D341Med (cell line): ENCODE measurements at regions not wholly inside any gene's neighbourhood (a gene's known extent, or its start where the extent isn't known, plus 50 kb on each side); places are given as distances from the start of the nearest gene placed in this dataset.
"Not testable (repeated sequence)": the region's sequence is repeated elsewhere in the genome, so short reads cannot be mapped to it uniquely, and the experiment has no call there.

Source experiments
- DNase-seq: peaks from one replicate; pipeline ENCODE4 v3.0.0; 2012; ENCODE audit warnings: low spot score

DNA sequence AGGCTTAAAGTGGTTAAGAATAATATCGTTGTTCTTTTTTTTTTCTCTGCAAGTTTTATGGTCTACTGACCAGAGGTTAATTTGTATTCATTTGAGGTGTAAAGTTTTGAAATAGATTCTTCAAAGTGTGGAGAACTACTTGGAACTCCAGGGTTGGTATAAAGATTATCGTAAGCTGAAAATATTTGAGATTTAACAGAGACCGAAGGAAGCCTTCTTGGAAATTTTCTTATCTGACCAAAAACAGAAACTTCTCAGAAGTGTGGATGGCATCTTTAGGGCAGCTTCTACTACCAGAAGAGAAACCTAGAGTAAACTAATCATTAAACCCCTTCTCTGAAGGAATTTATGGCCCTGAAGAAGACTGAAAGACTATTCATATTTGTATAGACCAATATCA, 206.8 kb upstream of the MON1B start:
- no peak for DNase-seq

DNA sequence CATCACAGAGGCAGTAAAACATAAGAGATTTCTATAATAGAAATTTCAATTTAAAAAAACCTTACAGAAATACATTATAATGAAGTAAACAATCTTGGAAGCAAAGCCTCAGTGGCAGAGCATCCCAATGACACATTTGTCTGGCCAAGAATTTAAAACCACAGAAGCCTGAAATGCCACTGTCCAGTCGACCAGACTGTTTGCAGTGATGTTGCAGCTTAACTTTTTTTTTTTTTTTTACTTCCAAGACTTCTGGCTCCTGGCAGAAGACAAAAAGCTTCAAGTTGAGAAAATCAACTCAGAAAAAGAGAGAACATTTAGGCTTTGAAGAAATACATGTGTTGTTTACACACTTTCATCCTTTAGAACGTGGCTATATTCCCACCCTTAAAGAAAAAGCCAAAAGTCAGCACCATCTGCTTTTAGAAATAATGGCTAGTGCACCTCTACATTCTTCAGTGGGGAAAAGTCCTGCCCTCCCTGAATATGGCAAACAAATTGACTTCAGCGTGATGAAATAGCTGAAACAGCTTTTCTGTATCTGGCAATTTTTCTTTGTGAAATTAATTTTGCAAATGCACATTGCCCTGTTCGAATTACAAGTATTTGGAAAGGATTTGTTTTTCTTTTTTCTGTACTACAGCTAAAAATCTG, 205.5 kb upstream of the MON1B start:
- DNase-seq: no peak

DNA sequence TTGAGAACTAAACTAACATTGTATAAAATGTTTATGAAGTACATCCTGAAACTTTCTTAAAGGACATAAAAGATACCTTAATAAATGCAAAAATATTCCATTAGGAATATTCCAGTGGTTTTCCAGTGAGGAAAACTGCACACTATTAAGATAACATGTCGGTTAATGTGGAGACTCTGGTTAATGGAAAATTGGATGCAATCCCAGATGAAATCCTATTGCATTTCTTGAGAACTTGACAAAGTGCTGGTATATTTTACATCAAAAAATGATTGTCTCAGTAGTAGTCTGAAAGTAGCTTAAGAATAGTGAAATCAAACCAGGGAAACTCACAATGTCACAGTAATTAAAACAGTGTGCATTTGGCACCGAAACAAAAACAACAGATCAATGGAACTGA, 202.5 kb upstream of the MON1B start:
- no peak for DNase-seq

DNA sequence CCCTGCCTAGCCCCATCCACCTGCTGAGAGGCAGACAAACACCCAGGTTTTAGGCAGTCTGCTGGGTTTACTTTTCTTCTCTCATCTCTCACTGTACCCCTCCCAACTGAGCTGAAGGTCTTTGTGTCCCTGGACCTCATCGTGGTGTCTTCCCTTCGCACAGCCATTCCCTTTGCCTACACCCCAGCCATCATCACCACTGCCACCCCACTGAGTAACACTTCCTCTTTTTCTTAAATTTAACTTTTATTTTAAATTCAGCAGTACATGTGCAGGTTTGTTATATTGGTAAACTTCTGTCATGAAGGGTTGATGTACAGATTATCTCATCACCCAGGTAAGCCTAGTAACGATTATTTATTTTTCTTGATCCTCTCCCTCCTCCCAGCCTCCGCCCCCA, 188.3 kb upstream of the MON1B start:
- no peak for DNase-seq

DNA sequence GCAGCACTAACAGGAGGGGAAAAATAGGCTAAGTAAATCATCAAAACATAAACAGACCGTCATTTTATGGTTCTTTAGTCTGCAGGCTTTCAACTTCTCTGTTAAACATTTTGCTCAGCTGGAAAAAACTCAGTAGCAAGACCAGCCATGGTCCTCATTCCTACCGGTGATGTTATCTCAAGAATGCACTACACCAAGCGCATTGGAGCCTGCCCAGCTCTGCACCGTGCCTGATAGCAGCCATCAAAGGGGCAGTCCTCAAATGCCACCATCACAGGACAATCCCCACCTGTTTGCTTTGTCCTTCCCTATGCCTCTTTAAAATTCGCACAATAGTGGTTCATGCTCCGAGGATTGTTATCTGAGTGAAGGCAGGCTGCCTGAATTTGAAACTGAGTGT, 181.5 kb upstream of the MON1B start:
- no peak for DNase-seq

DNA sequence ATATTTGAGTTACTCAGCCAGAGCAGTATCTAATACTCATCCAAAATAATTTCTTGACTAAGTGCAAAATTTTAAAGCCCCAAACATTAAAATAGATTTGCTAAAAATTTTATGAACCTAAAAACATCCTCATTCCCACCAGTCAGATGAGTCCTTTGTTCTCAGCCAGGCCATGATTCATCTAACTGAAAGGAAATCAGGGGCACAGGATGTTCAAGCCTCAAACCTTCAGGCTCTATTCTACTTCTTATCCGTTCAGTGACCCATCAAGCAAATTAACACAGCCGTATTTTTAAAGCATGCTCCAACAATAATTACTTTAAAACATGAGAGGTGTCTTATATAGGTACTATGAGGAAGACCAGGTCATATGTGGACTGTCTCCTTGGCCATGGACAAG, 176.5 kb upstream of the MON1B start:
- no peak for DNase-seq

DNA sequence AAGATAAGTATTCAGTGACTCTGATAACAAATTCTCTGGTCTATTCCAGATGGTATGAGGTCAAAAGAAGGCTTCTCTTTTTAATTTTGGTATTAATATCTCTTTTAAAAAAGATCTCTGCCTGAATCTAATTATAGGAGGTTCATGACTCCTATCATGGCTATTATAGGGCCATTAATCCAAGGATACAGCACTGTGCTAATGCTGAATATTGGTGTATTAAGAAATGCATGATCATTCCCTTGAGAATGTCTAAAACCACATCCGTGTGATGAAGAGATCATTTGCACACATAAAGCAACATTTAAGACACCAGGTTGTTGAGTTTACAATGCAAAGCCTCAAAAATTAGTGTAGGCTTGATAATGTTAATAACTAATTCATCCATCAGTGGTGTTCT, 160.4 kb upstream of the MON1B start:
- no peak for DNase-seq

DNA sequence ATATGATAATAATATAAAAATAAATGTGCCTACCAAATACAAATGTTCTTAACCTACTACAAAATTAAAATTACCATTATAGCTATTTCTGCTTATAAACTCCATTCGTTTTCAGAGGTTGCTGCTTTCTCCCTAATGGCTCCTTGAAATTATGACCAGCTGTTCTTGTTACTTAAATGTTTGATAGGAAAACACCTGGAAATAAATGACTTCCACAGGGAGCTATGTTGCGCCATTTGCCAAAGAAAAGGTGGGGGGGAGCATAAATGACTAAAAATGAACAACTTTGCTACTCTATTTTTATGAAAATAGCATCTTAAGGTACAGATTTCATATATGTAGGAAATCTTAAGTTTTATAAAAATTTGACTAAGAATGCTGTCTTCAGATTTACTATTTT, 157.5 kb upstream of the MON1B start:
- no peak for DNase-seq

DNA sequence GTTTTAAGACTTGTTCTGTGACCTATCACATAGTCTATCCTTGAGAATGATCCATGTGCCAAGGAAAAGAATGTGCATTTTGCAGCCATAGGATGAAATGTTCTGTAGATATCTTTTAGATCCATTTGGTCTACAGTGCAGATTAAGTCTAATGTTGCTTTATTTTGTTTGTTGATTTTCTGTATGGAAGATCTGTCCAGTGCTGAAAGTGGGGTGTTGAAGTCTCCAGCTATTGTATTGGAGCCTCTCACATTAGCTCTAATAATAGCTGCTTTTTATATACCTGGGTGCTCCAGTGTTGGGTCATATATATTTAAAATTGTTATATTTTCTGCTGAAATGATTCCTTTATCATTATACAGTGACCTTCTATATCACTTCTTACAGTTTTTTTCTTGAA, 155.6 kb upstream of the MON1B start:
- DNase-seq: no peak

DNA sequence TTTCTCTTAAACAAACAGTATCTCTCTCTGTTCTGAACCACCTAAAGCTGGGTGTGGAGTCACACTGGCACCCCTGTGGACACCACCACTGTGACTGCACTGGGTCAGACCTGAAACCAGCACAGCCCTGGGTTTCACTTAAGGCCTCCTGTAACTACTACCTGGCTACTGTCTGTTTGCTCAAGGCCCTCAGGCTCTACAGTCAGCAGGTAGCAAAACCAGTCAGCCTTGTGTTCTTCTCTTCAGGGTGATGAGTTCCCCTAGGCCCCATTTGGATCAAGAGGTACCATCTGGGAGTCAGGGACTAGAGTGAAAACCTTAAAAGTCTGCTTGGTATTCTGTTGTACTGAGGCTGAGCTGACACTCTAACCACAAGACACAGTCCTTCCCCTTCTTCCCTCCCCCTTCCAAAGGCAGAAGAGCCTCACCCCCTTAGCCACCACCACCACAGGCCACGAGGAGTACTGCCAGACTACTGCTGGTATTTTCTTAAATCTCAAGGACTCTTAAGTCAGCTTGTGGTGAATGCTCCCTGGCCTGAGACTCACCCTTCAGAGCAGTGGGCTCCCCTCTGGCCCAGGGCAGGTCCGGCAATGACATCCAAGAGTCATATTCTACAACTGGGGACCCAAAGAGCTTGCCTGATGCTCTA, 153.2 kb upstream of the MON1B start:
- no peak for DNase-seq

DNA sequence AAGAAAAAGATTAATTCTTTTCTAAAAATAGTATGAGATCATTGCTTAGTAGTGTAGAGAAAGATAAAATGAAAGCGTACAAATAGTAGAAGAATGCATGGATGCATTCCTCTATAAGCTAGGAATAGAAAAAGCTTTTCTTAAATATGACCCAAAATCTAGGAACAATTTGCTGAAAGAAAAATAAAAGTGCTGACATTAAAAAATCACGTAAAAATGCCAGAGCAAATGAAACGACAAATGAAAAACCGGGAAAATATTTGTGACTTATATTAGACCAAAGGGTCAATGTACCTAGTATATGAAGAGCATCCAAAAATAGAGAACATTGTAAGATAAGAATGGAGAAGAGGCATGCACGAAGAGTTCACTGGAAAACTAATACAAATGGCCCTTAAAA, 149.5 kb upstream of the MON1B start:
- no peak for DNase-seq

DNA sequence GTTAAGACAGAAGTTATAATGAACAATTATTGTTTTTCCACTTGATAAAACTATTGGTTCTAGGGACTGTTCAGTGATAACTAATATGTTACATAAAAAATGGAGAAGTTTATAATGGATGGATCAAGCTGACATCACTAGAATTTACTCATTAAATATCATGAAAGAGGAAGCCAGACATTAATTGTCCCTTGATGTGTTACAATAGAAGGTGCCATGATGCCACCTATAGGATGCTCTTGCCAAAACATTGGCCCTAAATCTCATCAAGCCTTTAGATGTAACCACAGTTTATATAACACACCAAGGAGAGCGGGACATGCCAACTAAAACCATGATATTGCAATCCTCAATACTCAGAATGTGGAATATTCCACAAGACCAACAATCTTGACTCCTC, 147.9 kb upstream of the MON1B start:
- DNase-seq: no peak

DNA sequence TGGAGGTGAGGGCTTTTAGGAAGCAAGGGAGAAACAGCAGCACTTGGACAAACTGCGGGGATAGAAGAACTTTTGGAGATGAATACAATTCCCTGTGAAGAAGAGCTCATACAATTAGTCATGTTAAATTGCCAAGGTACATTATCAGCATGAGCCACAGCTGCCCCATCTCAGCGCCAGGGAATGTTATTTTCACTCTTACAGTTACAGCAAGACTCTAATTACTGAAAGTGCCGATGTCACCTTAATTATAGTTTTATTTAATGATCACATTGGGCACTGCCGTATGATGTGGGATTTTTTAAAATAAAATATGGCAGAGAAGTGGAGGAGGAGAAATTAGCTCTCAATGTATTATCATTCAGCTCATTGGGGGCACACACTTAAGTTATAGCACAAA, 144.8 kb upstream of the MON1B start:
- DNase-seq: no peak

DNA sequence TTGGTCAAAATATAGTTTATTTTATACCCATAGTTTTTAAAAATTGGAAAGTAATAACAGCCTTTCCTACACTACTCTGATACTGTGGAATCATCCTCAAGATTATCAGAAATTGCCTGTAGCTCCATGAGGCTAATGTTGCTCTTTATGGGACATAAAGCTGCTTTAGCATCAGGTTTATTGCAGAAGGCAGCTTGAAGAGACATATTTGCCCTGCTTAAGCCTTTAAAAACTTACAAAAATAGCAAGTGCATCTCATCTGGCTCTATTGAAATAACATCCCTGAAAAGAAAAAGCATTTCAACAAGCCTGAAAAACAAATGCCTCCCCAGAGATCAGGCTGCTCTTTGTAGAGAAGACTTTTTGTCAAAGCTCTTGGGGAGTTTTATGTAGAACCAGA, 142.9 kb upstream of the MON1B start:
- no peak for DNase-seq

DNA sequence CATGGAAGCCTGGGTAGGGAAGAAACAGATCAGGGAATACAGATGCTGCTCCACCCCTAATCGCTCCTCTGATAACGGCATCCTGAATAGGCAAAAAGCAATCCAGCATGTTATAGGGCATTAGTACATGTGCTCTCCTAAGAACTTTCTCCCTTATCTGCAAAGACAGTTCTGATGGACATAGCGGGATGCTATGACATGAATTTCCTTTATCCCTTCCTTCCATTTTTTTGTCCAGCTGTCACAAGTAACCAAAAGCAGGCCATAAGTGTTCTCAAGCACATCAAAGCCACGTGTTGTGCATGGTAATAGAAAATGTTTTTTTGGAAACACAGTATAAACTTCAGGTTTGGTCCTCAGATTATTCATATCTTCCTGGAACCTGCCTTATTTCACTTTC, 141.4 kb upstream of the MON1B start:
- DNase-seq: no peak

DNA sequence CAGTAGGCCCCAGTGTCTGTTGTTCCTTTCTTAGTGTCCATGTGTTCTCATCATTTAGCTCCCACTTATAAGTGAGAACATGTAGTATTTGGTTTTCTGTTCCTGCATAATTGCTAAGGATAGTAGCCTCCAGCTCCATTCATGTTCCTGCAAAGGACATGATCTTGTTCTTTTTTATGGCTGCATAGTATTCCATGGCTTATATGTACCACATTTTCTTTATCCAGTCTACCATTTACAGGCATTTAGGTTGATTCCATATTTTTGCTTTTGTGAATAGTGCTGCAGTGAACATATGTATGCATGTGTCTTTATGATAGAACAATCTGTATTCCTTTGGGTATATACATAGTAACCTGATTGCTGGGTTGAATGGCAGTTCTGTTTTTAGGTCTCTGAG, 134.4 kb upstream of the MON1B start:
- not testable (repeated sequence) for DNase-seq

DNA sequence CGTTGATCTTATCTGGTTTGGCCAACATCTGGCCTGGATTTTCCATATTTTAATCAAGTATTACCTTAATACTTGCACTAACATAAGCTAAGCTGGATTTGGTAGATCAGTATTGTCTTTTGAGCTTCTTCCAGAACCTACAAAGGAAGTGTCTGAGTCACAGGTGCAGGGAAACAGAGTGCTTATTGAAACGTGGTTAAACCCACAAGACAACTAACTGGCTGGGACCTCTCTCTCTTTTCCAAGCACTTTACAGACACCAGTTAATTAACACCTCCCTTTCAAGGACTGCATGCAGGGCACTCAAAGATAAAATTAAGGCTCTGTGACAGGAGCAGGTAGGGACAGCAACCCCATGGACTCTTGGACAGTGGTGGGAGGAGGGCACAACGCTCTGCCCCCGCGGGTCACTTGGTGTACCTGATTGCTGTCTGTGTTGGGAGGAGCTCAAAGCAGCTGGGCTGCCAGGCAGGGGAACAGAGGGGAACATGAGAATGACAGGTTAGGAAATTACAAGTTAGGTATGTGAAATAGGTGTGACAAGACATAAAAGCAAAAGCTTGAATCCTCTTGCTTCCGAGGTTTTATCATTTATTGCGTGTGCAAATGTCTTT, 133.7 kb upstream of the MON1B start:
- no peak for DNase-seq

DNA sequence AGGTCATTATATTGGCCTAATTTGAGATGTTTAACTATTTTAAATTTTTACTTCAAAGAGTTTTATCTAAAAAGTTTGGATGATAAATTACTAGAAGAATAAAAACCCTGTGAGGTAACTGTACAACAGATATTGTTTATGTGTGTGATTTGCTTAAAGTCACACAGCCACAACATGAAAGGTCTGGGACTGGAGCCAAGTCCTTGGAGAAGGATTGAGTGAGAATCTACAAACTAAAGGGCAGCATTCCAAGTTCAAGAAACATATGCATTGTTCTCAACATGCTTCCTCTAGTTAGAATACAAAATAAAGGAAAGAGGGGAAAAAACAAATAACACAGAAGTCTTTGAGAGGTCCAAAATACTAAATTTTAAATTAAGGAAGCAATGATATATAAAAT, 131.5 kb upstream of the MON1B start:
- DNase-seq: no peak

DNA sequence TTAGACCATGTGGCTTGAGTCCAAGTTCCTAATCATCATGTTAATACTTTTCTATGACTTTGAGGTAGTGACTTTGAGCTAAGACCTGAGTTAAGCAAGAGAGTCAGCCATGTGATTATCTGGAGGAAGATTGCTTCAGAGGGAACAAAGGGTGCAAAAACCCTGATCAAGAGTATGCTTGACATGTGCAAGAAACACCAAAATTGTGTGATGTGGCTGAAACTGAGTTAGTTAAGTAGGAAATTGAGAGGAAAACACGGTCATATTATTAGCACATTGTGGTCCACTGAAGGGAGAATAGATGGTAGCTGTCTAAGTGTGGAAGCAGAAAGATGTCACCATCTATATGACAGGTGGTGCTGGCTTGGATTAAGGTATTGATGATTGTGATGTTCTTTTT, 130.4 kb upstream of the MON1B start:
- no peak for DNase-seq

DNA sequence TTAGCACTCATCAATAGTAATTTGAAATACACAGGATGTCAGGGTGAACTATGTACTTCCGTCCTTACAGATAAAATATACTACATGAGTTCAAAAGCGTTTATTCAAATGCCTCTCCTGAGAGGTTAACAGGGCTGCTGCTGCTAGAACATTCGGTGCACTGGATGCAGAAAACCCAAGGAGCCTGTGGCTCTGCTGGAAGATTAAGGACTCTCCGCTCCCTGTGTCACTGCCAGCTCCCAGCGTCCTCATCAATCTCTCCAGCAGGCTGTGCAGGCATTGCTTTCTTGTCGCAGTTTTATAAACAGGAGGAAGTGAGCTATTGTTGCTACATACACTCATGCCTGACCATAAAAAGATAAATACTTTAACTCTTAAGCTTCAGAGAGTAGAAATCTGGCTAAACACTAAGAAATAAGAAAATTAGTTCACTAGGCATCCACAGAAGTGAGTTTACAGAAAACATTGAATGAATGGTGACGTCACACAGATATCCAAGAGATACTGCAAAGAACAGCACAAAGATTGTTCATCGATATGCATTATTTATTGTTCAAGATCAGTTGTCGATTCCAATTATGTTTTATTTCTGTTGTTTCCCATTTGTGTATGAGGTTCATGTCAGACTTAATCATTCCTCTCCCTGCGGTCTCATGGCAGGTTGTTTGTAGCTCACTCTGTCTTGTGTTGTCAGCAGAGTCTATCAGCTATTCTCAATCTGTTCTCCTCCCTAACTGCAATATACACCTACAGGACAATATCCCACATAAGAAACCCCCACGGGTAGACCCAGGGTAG, 127.9 kb upstream of the MON1B start:
- no peak for DNase-seq

DNA sequence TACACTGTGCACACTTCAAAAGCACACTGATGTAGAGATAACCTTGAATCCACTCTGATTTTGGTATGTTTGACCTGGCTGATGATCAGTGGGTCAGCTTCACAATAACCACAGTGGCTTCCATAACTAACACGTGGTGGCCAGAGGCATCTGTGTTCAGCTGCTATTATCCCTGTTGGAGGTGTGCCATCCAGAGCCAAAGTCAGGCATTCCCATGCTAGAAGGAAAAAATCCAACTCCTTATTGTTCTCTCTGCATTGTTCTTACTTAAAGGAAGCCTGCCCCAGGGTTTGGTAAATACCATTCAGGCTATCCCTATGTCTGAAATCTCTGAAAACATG, 127.3 kb upstream of the MON1B start:
- DNase-seq: no peak

DNA sequence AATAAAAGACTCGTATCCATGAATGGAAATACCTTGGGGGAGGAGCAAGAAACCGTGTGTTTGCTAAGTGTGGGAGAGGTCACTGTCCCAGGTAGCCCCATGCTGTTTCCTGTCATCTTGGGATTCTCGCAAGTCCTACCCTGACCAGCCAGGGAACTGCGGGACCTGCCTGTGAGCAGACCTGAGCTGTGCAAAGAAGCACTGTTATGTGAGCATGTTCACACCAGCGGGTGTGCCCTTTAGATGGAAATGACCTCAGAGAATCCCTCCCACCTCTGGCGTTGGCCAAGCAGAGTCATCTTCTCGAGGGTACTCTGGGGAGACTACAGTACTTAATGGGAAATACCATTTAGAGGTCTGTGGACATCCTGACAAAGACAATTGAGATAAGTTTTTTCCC, 127.0 kb upstream of the MON1B start:
- no peak for DNase-seq

DNA sequence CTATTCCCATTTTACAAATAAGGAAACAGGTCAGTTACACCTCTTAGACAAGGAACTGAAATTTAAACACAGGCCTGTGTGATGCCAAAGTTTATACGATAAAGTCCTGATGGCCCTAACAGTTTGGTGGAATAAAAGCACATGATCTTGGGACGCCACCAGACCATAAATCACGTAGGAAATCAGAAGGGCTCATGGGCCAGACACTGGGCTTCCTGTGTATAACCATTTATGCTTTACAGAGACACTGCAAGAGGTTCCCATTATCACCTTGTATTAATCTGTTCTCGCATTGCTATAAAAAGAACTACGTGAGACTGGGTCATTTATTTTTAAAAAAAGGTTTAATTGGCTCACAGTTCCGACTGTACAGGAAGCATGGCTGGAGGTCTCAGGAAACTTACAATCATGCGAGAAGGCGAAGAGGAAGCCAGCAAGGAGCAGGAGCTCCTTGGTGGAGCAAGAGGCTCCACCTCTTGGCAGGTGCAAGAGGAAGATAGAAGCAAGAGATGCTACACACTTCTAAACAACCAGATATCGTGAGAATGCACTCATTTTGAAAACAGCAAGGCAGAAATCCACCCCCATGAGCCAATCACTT, 124.0 kb upstream of the MON1B start:
- DNase-seq: no peak
